DND-41 (cell line): ENCODE measurements at regions not wholly inside any gene's neighbourhood (a gene's known extent, or its start where the extent isn't known, plus 50 kb on each side); places are given as distances from the start of the nearest gene placed in this dataset.

ENCODE experiments used
- CTCF ChIP-seq: IDR thresholded peaks from 2 replicates; pipeline ENCODE4 v1.5.1; 2012; ENCODE audit warnings: borderline replicate concordance, low read length, moderate library complexity, mild to moderate bottlenecking; ENCODE audit not compliant: poor library complexity, severe bottlenecking; ENCODE audit errors: extremely low read depth
- EZH2 ChIP-seq: IDR thresholded peaks from 3 replicates; pipeline ENCODE4 v1.6.1; 2012; ENCODE audit warnings: borderline replicate concordance, low read depth, mild to moderate bottlenecking, moderate library complexity, low read length, inconsistent platforms; ENCODE audit not compliant: severe bottlenecking

GRCh38 chr15:85947936-85948335, 131.7 kb upstream of the AGBL1 start:
- TF ChIP-seq EZH2 (no peak), CTCF (no peak)
